ENCODE measurements at regions not wholly inside any gene's neighbourhood (a gene's known extent, or its start where the extent isn't known, plus 50 kb on each side); places are given as distances from the start of the nearest gene placed in this dataset.

DNA sequence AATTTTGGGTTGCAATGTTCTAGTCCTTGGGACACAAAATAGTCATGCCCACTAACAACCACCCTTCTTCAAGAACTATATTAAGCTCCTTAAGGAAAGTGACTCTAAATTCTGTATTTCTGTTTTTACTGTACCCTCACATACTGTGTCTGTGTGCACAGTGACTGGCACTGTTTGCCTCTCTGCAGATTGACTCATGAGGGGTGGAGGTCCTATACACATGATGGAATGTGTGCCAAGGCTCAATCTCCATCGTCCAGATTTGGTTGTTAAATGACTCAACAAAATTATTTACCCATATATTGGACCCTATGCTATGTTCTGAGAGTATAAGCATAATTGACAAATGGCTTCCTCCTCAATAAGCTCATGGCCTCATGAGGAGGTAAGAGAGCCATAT, 126.6 kb upstream of the CWC22 start:
- Histone ChIP-seq H3K9me3 (ENCODE audit: control insufficient read depth, low read length) (no peaks in the 10 kb centered on the region), H2AFZ (no peak overlapping the region), H3K27me3 (ENCODE audit: control insufficient read depth, insufficient read depth, low read length) (no peaks in the 10 kb centered on the region), H3K4me3 (ENCODE audit: low read depth, low read length) (no peak overlapping the region), H3K4me2 (ENCODE audit: low read length) (no peak overlapping the region), H3K27ac (no peak overlapping the region), H3K79me2 (no peaks in the 10 kb centered on the region), H3K9ac (no peak overlapping the region), H3K4me1 (peaks cover 17% of the 10 kb centered on the region), H3K36me3 (ENCODE audit: control insufficient read depth, insufficient read depth, low read length) (no peaks in the 10 kb centered on the region)
- TF ChIP-seq, protein P1, sequence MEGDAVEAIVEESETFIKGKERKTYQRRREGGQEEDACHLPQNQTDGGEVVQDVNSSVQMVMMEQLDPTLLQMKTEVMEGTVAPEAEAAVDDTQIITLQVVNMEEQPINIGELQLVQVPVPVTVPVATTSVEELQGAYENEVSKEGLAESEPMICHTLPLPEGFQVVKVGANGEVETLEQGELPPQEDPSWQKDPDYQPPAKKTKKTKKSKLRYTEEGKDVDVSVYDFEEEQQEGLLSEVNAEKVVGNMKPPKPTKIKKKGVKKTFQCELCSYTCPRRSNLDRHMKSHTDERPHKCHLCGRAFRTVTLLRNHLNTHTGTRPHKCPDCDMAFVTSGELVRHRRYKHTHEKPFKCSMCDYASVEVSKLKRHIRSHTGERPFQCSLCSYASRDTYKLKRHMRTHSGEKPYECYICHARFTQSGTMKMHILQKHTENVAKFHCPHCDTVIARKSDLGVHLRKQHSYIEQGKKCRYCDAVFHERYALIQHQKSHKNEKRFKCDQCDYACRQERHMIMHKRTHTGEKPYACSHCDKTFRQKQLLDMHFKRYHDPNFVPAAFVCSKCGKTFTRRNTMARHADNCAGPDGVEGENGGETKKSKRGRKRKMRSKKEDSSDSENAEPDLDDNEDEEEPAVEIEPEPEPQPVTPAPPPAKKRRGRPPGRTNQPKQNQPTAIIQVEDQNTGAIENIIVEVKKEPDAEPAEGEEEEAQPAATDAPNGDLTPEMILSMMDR (IDR thresholded peaks at IDR 0.05): no peak

DNA sequence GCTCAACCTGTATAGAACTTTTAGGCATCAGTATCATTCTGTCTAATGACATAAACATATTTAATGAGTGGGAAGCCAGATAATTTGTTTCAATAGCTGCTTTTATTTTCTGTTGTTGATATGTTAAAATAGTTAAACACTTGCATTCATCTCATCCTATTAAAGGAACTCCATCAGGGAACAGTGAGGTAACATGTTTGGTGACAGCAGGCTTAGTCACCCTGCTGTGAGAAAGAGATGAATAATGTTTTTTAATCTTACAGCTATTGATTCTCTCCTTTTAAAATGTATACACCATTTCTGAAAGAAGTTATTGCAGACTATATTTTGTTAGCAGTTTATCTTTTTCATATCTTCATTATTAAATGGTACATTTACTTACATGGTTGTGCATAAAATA, 123.3 kb upstream of the CWC22 start:
- H3K4me2 ChIP-seq (ENCODE audit: low read length): no peak overlapping the region
- peaks cover 24% of the 10 kb centered on the region for H3K4me1 ChIP-seq
- no peak overlapping the region for H3K4me3 ChIP-seq (ENCODE audit: low read depth, low read length)
- H3K79me2 ChIP-seq: no peaks in the 10 kb centered on the region
- TF ChIP-seq, protein P1 (IDR thresholded peaks at IDR 0.05): no peak
- H3K9me3 ChIP-seq (ENCODE audit: control insufficient read depth, low read length): no peaks in the 10 kb centered on the region
- peak overlapping the region; percentile 54 for H2AFZ ChIP-seq
- H3K36me3 ChIP-seq (ENCODE audit: control insufficient read depth, insufficient read depth, low read length): no peaks in the 10 kb centered on the region
- no peak overlapping the region for H3K27ac ChIP-seq
- no peaks in the 10 kb centered on the region for H3K27me3 ChIP-seq (ENCODE audit: control insufficient read depth, insufficient read depth, low read length)
- H3K9ac ChIP-seq: no peak overlapping the region

DNA sequence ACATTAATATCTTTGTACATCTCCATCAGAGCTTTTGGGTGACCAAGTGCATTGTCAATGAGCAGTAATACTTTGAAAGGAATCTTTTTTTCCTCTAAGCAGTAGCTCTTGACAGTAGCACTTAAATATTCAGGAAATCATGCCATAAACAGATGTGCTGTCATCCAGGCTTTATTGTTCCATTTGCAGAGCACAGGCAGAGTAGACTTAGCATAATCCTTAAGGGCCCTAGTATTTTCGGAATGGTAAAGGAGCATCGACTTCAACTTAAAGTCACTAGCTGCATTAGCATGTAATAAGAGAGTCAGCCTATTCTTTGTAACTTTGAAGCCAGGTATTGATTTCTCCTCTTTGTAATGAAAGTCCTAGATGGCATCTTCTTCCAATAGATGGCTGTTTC, 121.8 kb upstream of the CWC22 start:
- Histone ChIP-seq H3K9me3 (ENCODE audit: control insufficient read depth, low read length) (no peaks in the 10 kb centered on the region), H3K79me2 (no peaks in the 10 kb centered on the region), H3K4me1 (peaks cover 16% of the 10 kb centered on the region), H3K9ac (no peak overlapping the region), H3K36me3 (ENCODE audit: control insufficient read depth, insufficient read depth, low read length) (no peaks in the 10 kb centered on the region), H2AFZ (no peak overlapping the region), H3K27me3 (ENCODE audit: control insufficient read depth, insufficient read depth, low read length) (no peaks in the 10 kb centered on the region), H3K4me3 (ENCODE audit: low read depth, low read length) (no peak overlapping the region), H3K4me2 (ENCODE audit: low read length) (no peak overlapping the region), H3K27ac (no peak overlapping the region)
- TF ChIP-seq, protein P1 (IDR thresholded peaks at IDR 0.05): no peak

DNA sequence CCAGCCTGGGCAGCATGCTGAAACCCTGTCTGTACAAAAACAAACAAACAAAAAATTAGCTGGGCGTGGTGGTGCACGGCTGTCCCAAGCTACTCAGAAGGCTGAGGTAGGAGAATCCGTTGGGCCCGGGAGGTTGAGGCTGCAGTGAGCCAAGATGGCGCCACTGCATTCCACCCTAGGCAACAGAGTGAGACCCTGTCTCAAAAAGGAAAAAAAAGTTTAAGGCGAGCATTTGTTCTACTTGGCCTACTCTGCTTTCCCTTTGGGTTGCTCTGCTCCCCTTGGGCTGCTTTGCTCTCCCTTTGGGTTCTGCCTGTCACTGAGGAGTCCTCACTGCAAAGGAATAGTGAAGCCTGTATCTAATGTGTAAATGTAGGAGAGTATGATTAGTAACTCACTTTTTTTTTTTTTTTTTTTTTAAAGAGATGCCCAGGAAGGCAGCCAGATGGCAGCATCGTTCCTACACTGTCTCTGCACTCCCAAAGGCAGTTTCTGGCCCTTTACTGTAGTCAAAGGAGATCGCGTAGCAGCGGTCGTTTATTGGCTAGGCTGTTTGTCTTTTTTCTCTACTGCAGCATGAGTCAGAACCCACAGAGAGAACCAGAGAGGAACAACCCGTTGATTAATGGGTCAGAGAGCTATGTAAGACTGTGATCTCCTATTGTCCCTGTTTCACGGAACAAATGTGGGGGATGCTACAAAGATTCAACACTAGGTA, 118.3 kb upstream of the CWC22 start:
- Histone ChIP-seq H3K9ac (no peak overlapping the region), H3K27ac (peak overlapping the region; percentile 45), H3K27me3 (ENCODE audit: control insufficient read depth, insufficient read depth, low read length) (no peaks in the 10 kb centered on the region), H2AFZ (peak overlapping the region; percentile 25), H3K4me3 (ENCODE audit: low read depth, low read length) (no peak overlapping the region), H3K9me3 (ENCODE audit: control insufficient read depth, low read length) (no peaks in the 10 kb centered on the region), H3K79me2 (no peaks in the 10 kb centered on the region), H3K36me3 (ENCODE audit: control insufficient read depth, insufficient read depth, low read length) (no peaks in the 10 kb centered on the region), H3K4me2 (ENCODE audit: low read length) (peak overlapping the region; percentile 16), H3K4me1 (peaks cover 16% of the 10 kb centered on the region)
- TF ChIP-seq, protein P1 (IDR thresholded peaks at IDR 0.05): peak; percentile 81

Measured in parathyroid adenoma (tissue), 2 donors.